Activated CD4-positive, CD25-positive, alpha-beta regulatory T cell treated with anti-CD3 and anti-CD28 coated beads, Interleukin-2, amount 50 U/mL, for 72 hours (primary cell): ENCODE measurements at regions not wholly inside any gene's neighbourhood (a gene's known extent, or its start where the extent isn't known, plus 50 kb on each side); places are given as distances from the start of the nearest gene placed in this dataset.
"Not testable (repeated sequence)": the region's sequence is repeated elsewhere in the genome, so short reads cannot be mapped to it uniquely, and the experiment has no call there.

Experiments
- DNase-seq: peaks from one replicate; pipeline ENCODE4 v3.0.0; 2021

GRCh38 chr16:73949574-73950320 lies 346.9 kb upstream of the PSMD7 start:
- no peak for DNase-seq

- no peak for DNase-seq
Observed at GRCh38 chr16:73945631-73946030, 351.0 kb upstream of the PSMD7 start.

DNA sequence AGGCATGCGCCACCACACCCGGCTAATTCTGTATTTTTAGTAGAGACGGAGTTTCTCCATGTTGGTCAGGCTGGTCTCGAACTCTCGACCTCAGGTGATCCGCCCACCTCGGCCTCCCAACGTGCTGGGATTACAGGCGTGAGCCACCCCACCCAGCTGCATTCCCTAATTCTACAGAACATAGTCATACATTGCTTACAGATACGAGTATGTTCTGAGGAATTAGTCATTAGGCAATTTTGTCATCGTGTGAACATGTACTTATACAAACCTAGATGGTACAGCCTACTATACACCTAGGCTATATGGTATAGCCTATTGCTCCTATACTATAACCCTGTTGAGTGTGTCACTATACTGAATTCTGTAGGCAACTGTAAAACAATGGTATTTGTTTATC lies 353.4 kb upstream of the PSMD7 start:
- not testable (repeated sequence) for DNase-seq

DNA sequence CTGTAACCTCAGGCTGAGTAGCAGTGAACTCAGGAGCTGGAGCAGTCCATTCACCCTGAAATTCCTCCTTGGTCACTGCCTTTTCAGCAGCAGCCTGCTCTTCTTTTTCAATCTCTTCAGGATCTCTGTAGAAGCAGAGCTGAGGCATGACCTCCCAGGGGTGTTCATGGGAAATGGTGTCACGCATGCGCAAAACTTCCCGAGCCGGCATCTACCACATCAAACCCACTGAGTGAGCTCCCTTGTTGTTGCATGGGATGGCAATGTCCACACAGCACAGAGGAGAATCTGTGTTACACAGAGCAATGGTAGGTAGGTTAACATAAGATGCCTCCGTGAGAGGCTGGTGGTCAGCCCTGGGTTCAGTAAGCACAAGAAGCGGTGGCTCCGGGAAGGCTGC lies 355.8 kb upstream of the PSMD7 start:
- DNase-seq = not testable (repeated sequence)

DNA sequence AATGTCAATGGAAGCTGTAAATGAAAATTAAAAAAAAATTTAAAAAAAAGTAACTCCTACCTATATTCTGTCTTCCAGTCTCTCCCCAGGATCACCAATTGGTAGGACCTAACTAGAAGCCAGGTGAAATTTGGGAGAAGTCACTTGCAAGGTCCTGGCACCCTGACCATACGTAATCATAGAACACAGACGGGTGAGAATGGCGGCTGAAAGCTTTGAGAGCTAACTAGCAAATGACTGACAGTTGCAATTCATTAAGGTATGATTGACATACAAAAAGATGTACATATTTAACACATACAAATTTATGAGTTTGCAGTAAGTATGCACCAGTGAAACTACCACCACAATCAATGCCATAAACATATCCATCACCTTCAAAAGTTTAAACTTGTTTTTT lies 372.7 kb upstream of the PSMD7 start:
- DNase-seq = no peak

GRCh38 chr16:73921295-73921694 lies 375.3 kb upstream of the PSMD7 start:
- DNase-seq = no peak

- DNase-seq = no peak
Observed at GRCh38 chr16:73916829-73917594, 379.6 kb upstream of the PSMD7 start.

- DNase-seq = no peak
Observed at GRCh38 chr16:73915935-73916334, 380.7 kb upstream of the PSMD7 start.

DNA sequence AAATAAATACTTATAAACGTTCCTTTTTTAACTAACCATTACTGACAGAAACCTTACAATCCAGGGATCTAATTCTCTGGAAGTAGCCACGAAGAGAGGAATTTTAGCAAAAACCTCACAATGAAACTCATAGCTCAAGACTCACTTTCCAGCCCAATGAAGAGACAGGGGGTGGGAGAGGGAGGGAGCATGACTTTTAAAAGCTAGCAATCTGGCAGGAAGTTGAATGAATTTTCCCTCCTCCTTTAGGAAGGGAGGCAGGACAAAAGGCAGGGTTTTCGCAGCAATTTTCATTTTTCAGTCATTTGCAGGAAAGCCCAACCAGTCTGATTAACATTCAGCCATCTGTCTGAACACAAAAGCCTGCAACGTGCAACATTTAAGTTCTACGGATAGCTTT lies 381.5 kb upstream of the PSMD7 start:
- no peak for DNase-seq

GRCh38 chr16:73912850-73913249 lies 383.8 kb upstream of the PSMD7 start:
- DNase-seq = no peak

GRCh38 chr16:73912281-73912680 lies 384.3 kb upstream of the PSMD7 start:
- DNase-seq = no peak

GRCh38 chr16:73909529-73910035 lies 387.0 kb upstream of the PSMD7 start:
- no peak for DNase-seq

GRCh38 chr16:73891129-73891542 lies 405.5 kb upstream of the PSMD7 start:
- no peak for DNase-seq

DNA sequence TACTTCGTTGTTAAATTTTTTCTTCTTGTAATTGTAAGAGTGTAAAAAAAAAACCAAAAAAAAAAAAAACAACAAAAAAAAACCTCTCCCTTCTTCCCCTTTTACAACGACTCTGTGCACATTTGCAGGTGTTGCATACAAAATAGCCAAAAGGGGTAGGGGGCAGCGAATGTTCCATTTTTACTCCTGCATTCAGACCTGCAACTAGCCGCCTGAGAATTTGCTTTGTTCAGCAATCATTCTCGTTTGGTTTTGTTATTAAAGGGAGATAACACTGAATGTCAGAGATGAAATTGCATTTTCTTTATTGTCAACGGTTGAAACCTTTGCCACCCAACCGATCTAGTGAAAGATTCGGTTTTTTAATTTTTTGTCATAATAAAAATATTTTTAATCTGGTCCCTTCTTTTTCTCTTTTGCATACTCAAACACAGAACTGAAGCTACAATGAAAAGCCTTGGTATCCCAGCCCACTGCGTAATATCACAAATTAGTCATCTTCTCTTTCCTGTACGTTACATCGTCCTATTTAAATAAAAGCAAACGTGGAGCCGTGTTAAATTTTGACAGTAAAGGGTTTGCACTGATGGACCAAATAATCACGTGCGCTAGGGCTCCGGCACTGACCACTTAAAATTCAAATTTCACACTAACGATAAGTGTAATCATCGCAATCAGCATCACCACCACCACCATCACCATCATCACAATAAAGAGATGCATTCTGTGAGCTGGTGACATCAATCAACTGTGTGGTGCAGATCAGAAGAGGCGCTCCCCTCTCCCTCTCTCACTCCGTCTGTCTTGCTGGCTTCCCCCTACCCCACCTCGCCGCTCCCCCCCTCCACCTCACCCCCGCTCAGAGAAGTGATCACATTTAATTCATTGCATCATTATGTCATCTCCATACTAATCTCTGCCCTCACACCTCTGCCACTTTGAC lies 406.2 kb upstream of the PSMD7 start:
- no peak for DNase-seq

DNA sequence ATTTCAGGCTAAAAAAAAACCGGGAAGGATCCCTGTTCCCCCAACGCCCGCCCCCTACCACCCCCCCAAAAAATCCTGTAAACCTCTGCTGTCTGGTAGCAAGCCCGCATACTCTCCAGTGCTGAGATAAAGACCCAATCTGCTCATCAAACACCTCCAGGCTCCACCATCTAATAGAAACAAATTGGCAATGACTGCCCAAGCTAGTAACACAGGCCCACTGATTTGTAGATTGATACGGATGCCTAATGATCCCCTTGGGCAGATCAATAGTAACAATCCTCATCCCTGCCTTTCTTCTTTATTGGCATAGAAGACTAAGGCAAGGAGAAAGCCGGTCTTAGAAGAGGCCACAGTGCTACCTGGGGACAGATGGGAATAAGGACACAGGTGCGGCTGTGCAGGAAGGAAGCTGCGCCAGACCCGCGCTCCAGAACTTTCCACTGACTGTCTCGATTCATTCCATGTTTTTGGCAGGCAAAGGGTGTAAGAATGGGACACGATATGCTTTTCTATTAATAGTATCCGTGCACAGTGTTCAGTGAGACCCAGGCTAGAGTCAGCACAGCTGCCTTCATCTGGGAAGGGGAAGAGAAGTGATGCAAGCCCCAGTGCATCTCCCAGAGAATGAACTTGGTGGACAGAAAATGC lies 407.6 kb upstream of the PSMD7 start:
- no peak for DNase-seq

GRCh38 chr16:73887911-73888310 lies 408.7 kb upstream of the PSMD7 start:
- no peak for DNase-seq

DNA sequence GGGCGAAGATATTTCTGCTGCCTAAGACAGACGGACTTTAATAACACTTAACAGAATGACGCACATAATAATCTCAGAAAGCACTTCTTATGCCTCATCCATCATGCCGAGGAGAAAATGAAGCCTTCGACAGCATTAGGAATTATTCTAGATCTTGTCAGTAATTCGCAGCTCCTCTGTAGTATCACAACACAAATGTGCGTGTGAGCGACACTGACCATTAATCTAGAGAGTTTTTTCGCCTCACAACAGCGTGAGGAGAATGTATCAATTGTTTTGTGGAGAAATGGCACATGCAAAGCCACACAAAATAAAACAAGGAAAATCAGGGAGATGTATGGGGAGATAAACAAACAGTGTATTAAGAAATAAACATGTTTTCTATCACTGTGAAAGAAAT lies 410.2 kb upstream of the PSMD7 start:
- no peak for DNase-seq

DNA sequence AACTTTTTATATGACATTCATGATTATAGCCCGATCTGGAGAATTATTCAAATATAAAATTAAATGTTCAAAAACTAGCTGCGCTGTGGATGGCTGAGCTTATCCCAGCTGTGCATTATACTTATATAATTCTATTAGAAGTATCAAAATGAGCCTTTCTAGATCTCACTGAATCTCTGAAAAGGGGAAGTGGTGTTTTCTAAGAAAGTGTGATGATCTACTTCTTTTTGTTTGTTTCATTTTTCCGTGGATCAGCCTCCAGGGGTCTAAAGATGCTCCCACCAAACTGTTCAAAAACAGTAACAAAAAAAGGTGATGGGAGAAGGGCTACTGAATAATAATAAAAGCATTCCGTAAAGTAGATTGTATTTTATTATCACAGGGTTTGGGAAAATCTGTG lies 411.3 kb upstream of the PSMD7 start:
- no peak for DNase-seq

- no peak for DNase-seq
Observed at GRCh38 chr16:73883841-73884240, 412.8 kb upstream of the PSMD7 start.

DNA sequence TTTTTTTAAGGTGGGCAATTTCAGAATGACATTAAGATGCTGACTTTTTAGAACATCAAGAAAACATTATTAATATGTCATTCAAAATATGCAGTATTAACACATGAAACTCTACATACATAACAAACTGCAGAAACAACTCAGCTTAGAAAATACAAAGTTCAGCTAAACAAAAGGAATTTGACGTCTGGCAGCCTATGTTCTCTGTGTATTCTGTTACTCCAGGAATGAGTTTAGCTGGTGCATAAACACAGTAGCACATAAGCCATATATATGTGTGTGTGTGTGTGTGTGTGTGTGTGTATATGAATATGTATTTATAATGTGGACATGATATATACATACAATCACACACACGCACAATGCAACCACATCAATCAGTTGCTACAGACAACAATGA lies 413.5 kb upstream of the PSMD7 start:
- no peak for DNase-seq

- DNase-seq = no peak
Observed at GRCh38 chr16:73882651-73883050, 414.0 kb upstream of the PSMD7 start.

GRCh38 chr16:73882033-73882432 lies 414.6 kb upstream of the PSMD7 start:
- DNase-seq = no peak

DNA sequence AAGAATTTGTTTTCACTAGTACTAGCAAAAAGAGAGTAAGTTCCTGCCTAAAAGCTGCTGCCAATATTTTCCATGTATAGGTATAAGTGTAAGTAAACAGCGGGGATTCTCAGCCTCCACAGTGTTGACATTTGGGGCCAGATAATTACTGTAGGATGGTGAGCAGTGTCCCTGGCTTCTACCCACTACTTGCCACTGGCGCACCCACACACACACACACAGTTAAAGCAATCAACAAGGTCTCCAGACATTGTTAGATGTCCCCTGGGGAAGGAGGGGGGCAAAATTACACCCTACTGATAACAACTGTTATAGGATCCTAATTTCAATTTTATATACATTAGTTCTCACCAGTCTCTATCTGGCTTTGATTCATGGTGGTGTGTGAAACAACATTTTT lies 417.0 kb upstream of the PSMD7 start:
- no peak for DNase-seq
